ENCODE measurements at regions not wholly inside any gene's neighbourhood (a gene's known extent, or its start where the extent isn't known, plus 50 kb on each side); places are given as distances from the start of the nearest gene placed in this dataset.
"Not testable (repeated sequence)": the region's sequence is repeated elsewhere in the genome, so short reads cannot be mapped to it uniquely, and the experiment has no call there.

- Histone ChIP-seq H3K27ac (ENCODE audit: insufficient read depth, low read length) (no peak overlapping the region), H3K79me2 (ENCODE audit: control insufficient read depth, insufficient read depth, low read length) (no peaks in the 10 kb centered on the region), H2AFZ (ENCODE audit: low read length) (no peak overlapping the region), H3K9ac (ENCODE audit: insufficient read depth, low read length) (no peak overlapping the region), H3K27me3 (ENCODE audit: control insufficient read depth, insufficient read depth, low read length) (no peaks in the 10 kb centered on the region), H4K20me1 (ENCODE audit: control insufficient read depth, extremely low read depth, insufficient read depth, low read length) (no peaks in the 10 kb centered on the region), H3K9me3 (ENCODE audit: control insufficient read depth, insufficient read depth, low read depth, low read length) (no peaks in the 10 kb centered on the region), H3K4me1 (ENCODE audit: control insufficient read depth, extremely low read depth, insufficient read depth, low read length) (no peaks in the 10 kb centered on the region), H3K4me2 (ENCODE audit: extremely low read depth, insufficient read depth, low read length) (no peak overlapping the region), H3K36me3 (ENCODE audit: control insufficient read depth, insufficient read depth, low read length) (no peaks in the 10 kb centered on the region), H3K4me3 (replicated peaks in 1 of 4; ENCODE audit: control extremely low read depth in 1 of 4, insufficient read depth in 1 of 4, low read depth in 3 of 4, low read length in 4 of 4) (no peak overlapping the region)
- no peak for TF ChIP-seq CTCF (conservative IDR thresholded peaks at IDR 0.05 in 1 of 2, IDR thresholded peaks at IDR 0.05 in 1 of 2; ENCODE audit: low read depth in 1 of 2, low read length in 2 of 2)
- no peak for TF ChIP-seq EZH2 (IDR thresholded peaks at IDR 0.05; ENCODE audit: low read length, missing control alignments)
- no peak for DNase-seq (ENCODE audit: low read depth in 2 of 2)
Measured at GRCh38 chr2:21233194-21233593, 109.4 kb downstream of the TDRD15 start.

GRCh38 chr2:21234001-21234400, 110.2 kb downstream of the TDRD15 start:
- no peaks in the 10 kb centered on the region for H4K20me1 ChIP-seq (ENCODE audit: control insufficient read depth, extremely low read depth, insufficient read depth, low read length)
- TF ChIP-seq CTCF (conservative IDR thresholded peaks at IDR 0.05 in 1 of 2, IDR thresholded peaks at IDR 0.05 in 1 of 2; ENCODE audit: low read depth in 1 of 2, low read length in 2 of 2) (no peak), EZH2 (IDR thresholded peaks at IDR 0.05; ENCODE audit: low read length, missing control alignments) (no peak)
- no peaks in the 10 kb centered on the region for H3K9me3 ChIP-seq (ENCODE audit: control insufficient read depth, insufficient read depth, low read depth, low read length)

GRCh38 chr2:21234464-21235120, 110.8 kb downstream of the TDRD15 start:
- Histone ChIP-seq H3K4me3 (replicated peaks in 1 of 4; ENCODE audit: control extremely low read depth in 1 of 4, insufficient read depth in 1 of 4, low read depth in 3 of 4, low read length in 4 of 4) (no peak overlapping the region), H4K20me1 (ENCODE audit: control insufficient read depth, extremely low read depth, insufficient read depth, low read length) (no peaks in the 10 kb centered on the region), H3K36me3 (ENCODE audit: control insufficient read depth, insufficient read depth, low read length) (no peaks in the 10 kb centered on the region), H3K9ac (ENCODE audit: insufficient read depth, low read length) (no peak overlapping the region), H3K27me3 (ENCODE audit: control insufficient read depth, insufficient read depth, low read length) (no peaks in the 10 kb centered on the region), H3K79me2 (ENCODE audit: control insufficient read depth, insufficient read depth, low read length) (no peaks in the 10 kb centered on the region), H3K4me2 (ENCODE audit: extremely low read depth, insufficient read depth, low read length) (no peak overlapping the region), H3K9me3 (ENCODE audit: control insufficient read depth, insufficient read depth, low read depth, low read length) (no peaks in the 10 kb centered on the region), H3K4me1 (ENCODE audit: control insufficient read depth, extremely low read depth, insufficient read depth, low read length) (no peaks in the 10 kb centered on the region), H3K27ac (ENCODE audit: insufficient read depth, low read length) (no peak overlapping the region), H2AFZ (ENCODE audit: low read length) (no peak overlapping the region)
- no peak for TF ChIP-seq EZH2 (IDR thresholded peaks at IDR 0.05; ENCODE audit: low read length, missing control alignments)
- TF ChIP-seq CTCF (conservative IDR thresholded peaks at IDR 0.05 in 1 of 2, IDR thresholded peaks at IDR 0.05 in 1 of 2; ENCODE audit: low read depth in 1 of 2, low read length in 2 of 2), result no peak
- DNase-seq (ENCODE audit: low read depth in 2 of 2), result no peak

More at GRCh38 chr2:21234001-21234400, 110.2 kb downstream of the TDRD15 start:
- Histone ChIP-seq H3K36me3 (ENCODE audit: control insufficient read depth, insufficient read depth, low read length) (no peaks in the 10 kb centered on the region), H3K4me1 (ENCODE audit: control insufficient read depth, extremely low read depth, insufficient read depth, low read length) (no peaks in the 10 kb centered on the region), H3K27me3 (ENCODE audit: control insufficient read depth, insufficient read depth, low read length) (no peaks in the 10 kb centered on the region), H3K79me2 (ENCODE audit: control insufficient read depth, insufficient read depth, low read length) (no peaks in the 10 kb centered on the region), H3K9ac (ENCODE audit: insufficient read depth, low read length) (no peak overlapping the region), H2AFZ (ENCODE audit: low read length) (no peak overlapping the region), H3K4me3 (replicated peaks in 1 of 4; ENCODE audit: control extremely low read depth in 1 of 4, insufficient read depth in 1 of 4, low read depth in 3 of 4, low read length in 4 of 4) (no peak overlapping the region), H3K4me2 (ENCODE audit: extremely low read depth, insufficient read depth, low read length) (no peak overlapping the region), H3K27ac (ENCODE audit: insufficient read depth, low read length) (no peak overlapping the region)
- no peak for DNase-seq (ENCODE audit: low read depth in 2 of 2)

GRCh38 chr2:21239749-21240148, 116.0 kb downstream of the TDRD15 start:
- not testable (repeated sequence) for H3K27ac ChIP-seq (ENCODE audit: insufficient read depth, low read length); H2AFZ ChIP-seq (ENCODE audit: low read length); H3K4me2 ChIP-seq (ENCODE audit: extremely low read depth, insufficient read depth, low read length); H3K4me3 ChIP-seq (replicated peaks in 1 of 4; ENCODE audit: control extremely low read depth in 1 of 4, insufficient read depth in 1 of 4, low read depth in 3 of 4, low read length in 4 of 4); DNase-seq (ENCODE audit: low read depth in 2 of 2); H3K9ac ChIP-seq (ENCODE audit: insufficient read depth, low read length); H3K9me3 ChIP-seq (ENCODE audit: control insufficient read depth, insufficient read depth, low read depth, low read length); H3K27me3 ChIP-seq (ENCODE audit: control insufficient read depth, insufficient read depth, low read length); H3K36me3 ChIP-seq (ENCODE audit: control insufficient read depth, insufficient read depth, low read length); H4K20me1 ChIP-seq (ENCODE audit: control insufficient read depth, extremely low read depth, insufficient read depth, low read length); H3K79me2 ChIP-seq (ENCODE audit: control insufficient read depth, insufficient read depth, low read length); H3K4me1 ChIP-seq (ENCODE audit: control insufficient read depth, extremely low read depth, insufficient read depth, low read length)
